DOHH2 (cell line): ENCODE measurements at regions not wholly inside any gene's neighbourhood (a gene's known extent, or its start where the extent isn't known, plus 50 kb on each side); places are given as distances from the start of the nearest gene placed in this dataset.
"Not testable (repeated sequence)": the region's sequence is repeated elsewhere in the genome, so short reads cannot be mapped to it uniquely, and the experiment has no call there.

Source experiments
- H3F3A ChIP-seq: fragments of 200-600 bp; sonication (generic), shearing (Covaris generic); 2 replicates; pipeline ENCODE4 v1.6.0; 2016; ENCODE audit warnings: antibody characterized with exemption, mild to moderate bottlenecking; ENCODE audit not compliant: control insufficient read depth, insufficient read depth
- H3K27ac ChIP-seq: fragments of 200-600 bp; sonication (generic); 2 replicates; pipeline ENCODE4 v1.5.1; 2014; ENCODE audit warnings: low read depth, mild to moderate bottlenecking, low read length, moderate library complexity
- H3K27me3 ChIP-seq: fragments of 200-600 bp; sonication (generic); 2 replicates; pipeline ENCODE4 v1.6.1; 2014; ENCODE audit warnings: mild to moderate bottlenecking, low read length, mixed read lengths; ENCODE audit not compliant: control insufficient read depth
- H3K36me3 ChIP-seq: fragments of 200-600 bp; sonication (generic); 2 replicates; pipeline ENCODE4 v1.6.1; 2014; ENCODE audit warnings: mild to moderate bottlenecking, low read length, moderate library complexity, mixed read lengths; ENCODE audit not compliant: control insufficient read depth
- H3K4me1 ChIP-seq: fragments of 200-600 bp; sonication (generic); 2 replicates; pipeline ENCODE4 v1.6.1; 2014; ENCODE audit warnings: mild to moderate bottlenecking, low read length, mixed read lengths; ENCODE audit not compliant: control insufficient read depth
- H3K4me2 ChIP-seq: fragments of 200-600 bp; sonication (generic); 2 replicates; pipeline ENCODE4 v1.6.0; 2014; ENCODE audit warnings: mild to moderate bottlenecking, low read length, moderate library complexity
- H3K4me3 ChIP-seq: fragments of 200-600 bp; sonication (generic); 2 replicates; pipeline ENCODE4 v1.5.1; 2014; ENCODE audit warnings: mild to moderate bottlenecking, low read length, mixed read lengths
- H3K79me2 ChIP-seq: fragments of 200-600 bp; sonication (generic); 2 replicates; pipeline ENCODE4 v1.6.1; 2014; ENCODE audit warnings: mild to moderate bottlenecking, low read length, mixed read lengths; ENCODE audit not compliant: control insufficient read depth
- H3K9me2 ChIP-seq: fragments of 200-600 bp; sonication (generic); replicated peaks from 2 replicates; pipeline ENCODE4 v1.6.1; 2014; ENCODE audit warnings: mild to moderate bottlenecking, low read length, mixed read lengths; ENCODE audit not compliant: control insufficient read depth
- H3K9me3 ChIP-seq: fragments of 200-600 bp; sonication (generic); 2 replicates; pipeline ENCODE4 v1.6.1; 2014; ENCODE audit warnings: antibody characterized with exemption, low read length, mixed read lengths; ENCODE audit not compliant: control insufficient read depth, insufficient read depth
- H4K20me1 ChIP-seq: fragments of 200-600 bp; sonication (generic); 2 replicates; pipeline ENCODE4 v1.6.0; 2014; ENCODE audit warnings: low read depth, mild to moderate bottlenecking, antibody characterized with exemption, low read length, moderate library complexity; ENCODE audit not compliant: control insufficient read depth, insufficient read depth
- CTCF ChIP-seq: fragments of 200-600 bp; sonication (generic); IDR thresholded peaks from one replicate; pipeline ENCODE4 v1.5.1; 2014; ENCODE audit warnings: antibody characterized with exemption, mild to moderate bottlenecking, low read depth, low read length; ENCODE audit not compliant: poor library complexity, severe bottlenecking
- EZH2phosphoT487 ChIP-seq: fragments of 200-600 bp; sonication (generic); IDR thresholded peaks from 2 replicates; pipeline ENCODE4 v1.6.1; 2017; ENCODE audit warnings: borderline replicate concordance, mild to moderate bottlenecking, antibody characterized with exemption, low read length, moderate library complexity, mixed read lengths

GRCh38 chr7:78862-79261 lies 113.5 kb upstream of the FAM20C start:
- not testable (repeated sequence) for H3K4me2 ChIP-seq, H3K36me3 ChIP-seq, H3F3A ChIP-seq, H3K27me3 ChIP-seq, H3K9me3 ChIP-seq, H3K9me2 ChIP-seq, H3K27ac ChIP-seq, H3K4me3 ChIP-seq, H3K4me1 ChIP-seq, H4K20me1 ChIP-seq, H3K79me2 ChIP-seq

GRCh38 chr7:79400-80055 lies 112.8 kb upstream of the FAM20C start:
- H3K9me3 ChIP-seq, H3K4me3 ChIP-seq, H3K27me3 ChIP-seq, H3F3A ChIP-seq, H3K9me2 ChIP-seq, H3K79me2 ChIP-seq, H3K27ac ChIP-seq, H4K20me1 ChIP-seq, H3K36me3 ChIP-seq, H3K4me2 ChIP-seq, H3K4me1 ChIP-seq: not testable (repeated sequence)

GRCh38 chr7:80259-81067 lies 111.9 kb upstream of the FAM20C start:
- H3K4me2 ChIP-seq, result no peak overlapping the region
- H3K27ac ChIP-seq, result no peak overlapping the region
- no peak overlapping the region for H3K4me3 ChIP-seq
- H3K27me3 ChIP-seq, result no peaks in the 10 kb centered on the region
- H3K9me3 ChIP-seq, result no peaks in the 10 kb centered on the region
- H3F3A ChIP-seq, result no peaks in the 10 kb centered on the region
- H4K20me1 ChIP-seq, result no peaks in the 10 kb centered on the region
- no peaks in the 10 kb centered on the region for H3K4me1 ChIP-seq
- no peak for TF ChIP-seq EZH2phosphoT487
- no peak for TF ChIP-seq CTCF
- no peaks in the 10 kb centered on the region for H3K9me2 ChIP-seq
- H3K79me2 ChIP-seq, result no peaks in the 10 kb centered on the region
- no peaks in the 10 kb centered on the region for H3K36me3 ChIP-seq

GRCh38 chr7:81068-81925 lies 111.1 kb upstream of the FAM20C start:
- Histone ChIP-seq H3K27me3 (no peaks in the 10 kb centered on the region), H3K4me2 (no peak overlapping the region)

More at GRCh38 chr7:81068-81925, 111.1 kb upstream of the FAM20C start:
- no peak overlapping the region for H3K4me3 ChIP-seq
- no peaks in the 10 kb centered on the region for H4K20me1 ChIP-seq
- no peak overlapping the region for H3K27ac ChIP-seq
- no peaks in the 10 kb centered on the region for H3K79me2 ChIP-seq
- H3K36me3 ChIP-seq, result no peaks in the 10 kb centered on the region
- no peaks in the 10 kb centered on the region for H3K9me2 ChIP-seq
- H3K9me3 ChIP-seq, result no peaks in the 10 kb centered on the region
- H3F3A ChIP-seq, result no peaks in the 10 kb centered on the region
- no peak for TF ChIP-seq CTCF
- TF ChIP-seq EZH2phosphoT487, result no peak
- H3K4me1 ChIP-seq, result no peaks in the 10 kb centered on the region
